Cardiac muscle cell (in vitro differentiated cells and primary cell): ENCODE measurements at regions not wholly inside any gene's neighbourhood (a gene's known extent, or its start where the extent isn't known, plus 50 kb on each side); places are given as distances from the start of the nearest gene placed in this dataset.

Source experiments
- DNase-seq, 2 donors: peaks; one replicate each; pipeline versions ENCODE4 v3.0.0 to v3.0.0-alpha.2; 2010 to 2017; ENCODE audit warnings: low read depth in 1 of 2, low spot score in 1 of 2
- H3K27ac ChIP-seq: fragments of 200-600 bp; sonication (generic); 2 replicates; pipeline ENCODE4 v1.5.1; 2016
- H3K27me3 ChIP-seq: fragments of 200-600 bp; sonication (generic); 2 replicates; pipeline ENCODE4 v1.6.0; 2016; ENCODE audit warnings: control low read depth
- H3K36me3 ChIP-seq: fragments of 200-600 bp; sonication (generic); 2 replicates; pipeline ENCODE4 v1.5.1; 2016; ENCODE audit warnings: control low read depth
- H3K4me1 ChIP-seq: fragments of 200-600 bp; sonication (generic); 2 replicates; pipeline ENCODE4 v1.8.1; 2017; ENCODE audit warnings: low read depth, mild to moderate bottlenecking, mixed run types
- H3K4me3 ChIP-seq: fragments of 200-600 bp; sonication (generic); 2 replicates; pipeline ENCODE4 v1.5.1; 2016; ENCODE audit warnings: mild to moderate bottlenecking
- H3K9me3 ChIP-seq: fragments of 200-600 bp; sonication (generic); 2 replicates; pipeline ENCODE4 v1.5.1; 2017; ENCODE audit warnings: low read depth, mild to moderate bottlenecking, control low read depth
- TF ChIP-seq, protein P1 (sequence below): IDR thresholded peaks from 2 replicates; pipeline ENCODE4 v1.5.1; 2012; ENCODE audit warnings: low read depth, mild to moderate bottlenecking, low read length

DNA sequence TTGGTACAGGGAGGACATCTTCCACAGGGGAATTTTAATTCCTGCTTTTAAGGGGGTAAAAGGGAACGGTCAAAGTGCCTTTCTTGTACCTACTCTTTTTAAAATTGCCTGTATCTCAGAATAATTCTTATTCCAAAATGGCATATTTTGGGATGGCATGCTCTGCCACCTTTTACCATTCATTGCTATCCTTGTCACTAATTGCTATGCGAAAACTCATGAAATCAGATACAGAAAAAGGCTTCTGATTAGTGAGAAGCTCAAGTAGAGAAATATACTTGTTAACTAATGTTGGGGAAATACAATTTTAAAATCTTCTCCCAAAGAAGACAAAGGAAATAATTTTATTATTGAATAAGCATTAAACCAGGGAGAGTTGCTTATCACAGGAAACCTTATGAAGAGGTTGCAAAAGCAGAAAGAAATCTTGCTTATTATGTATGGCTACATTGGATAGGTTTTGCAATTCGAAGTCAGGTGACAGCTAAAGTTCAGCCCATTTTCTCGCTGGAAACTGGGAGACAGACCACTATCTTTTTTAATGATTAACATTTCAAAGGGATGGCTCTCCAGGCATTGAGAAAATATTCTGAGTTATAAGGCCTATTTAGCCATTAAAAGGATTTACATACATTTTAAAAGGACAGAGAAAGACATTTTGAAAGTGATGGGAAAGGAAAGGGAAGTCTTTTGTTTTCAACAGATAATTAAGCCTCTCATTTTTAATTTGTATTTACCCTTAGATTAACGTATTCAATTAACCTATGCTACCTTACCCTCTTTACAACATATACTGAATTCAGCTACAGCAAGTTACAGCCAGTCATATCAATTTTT, 110.3 kb upstream of the PRSS16 start:
- TF ChIP-seq, protein P1, sequence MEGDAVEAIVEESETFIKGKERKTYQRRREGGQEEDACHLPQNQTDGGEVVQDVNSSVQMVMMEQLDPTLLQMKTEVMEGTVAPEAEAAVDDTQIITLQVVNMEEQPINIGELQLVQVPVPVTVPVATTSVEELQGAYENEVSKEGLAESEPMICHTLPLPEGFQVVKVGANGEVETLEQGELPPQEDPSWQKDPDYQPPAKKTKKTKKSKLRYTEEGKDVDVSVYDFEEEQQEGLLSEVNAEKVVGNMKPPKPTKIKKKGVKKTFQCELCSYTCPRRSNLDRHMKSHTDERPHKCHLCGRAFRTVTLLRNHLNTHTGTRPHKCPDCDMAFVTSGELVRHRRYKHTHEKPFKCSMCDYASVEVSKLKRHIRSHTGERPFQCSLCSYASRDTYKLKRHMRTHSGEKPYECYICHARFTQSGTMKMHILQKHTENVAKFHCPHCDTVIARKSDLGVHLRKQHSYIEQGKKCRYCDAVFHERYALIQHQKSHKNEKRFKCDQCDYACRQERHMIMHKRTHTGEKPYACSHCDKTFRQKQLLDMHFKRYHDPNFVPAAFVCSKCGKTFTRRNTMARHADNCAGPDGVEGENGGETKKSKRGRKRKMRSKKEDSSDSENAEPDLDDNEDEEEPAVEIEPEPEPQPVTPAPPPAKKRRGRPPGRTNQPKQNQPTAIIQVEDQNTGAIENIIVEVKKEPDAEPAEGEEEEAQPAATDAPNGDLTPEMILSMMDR = no peak
- no peak for DNase-seq
- no peaks in the 10 kb centered on the region for H3K9me3 ChIP-seq
- H3K4me3 ChIP-seq = no peak overlapping the region
- H3K4me1 ChIP-seq = peaks cover 24% of the 10 kb centered on the region
- no peak overlapping the region for H3K27ac ChIP-seq
- H3K27me3 ChIP-seq = no peaks in the 10 kb centered on the region
- no peaks in the 10 kb centered on the region for H3K36me3 ChIP-seq

DNA sequence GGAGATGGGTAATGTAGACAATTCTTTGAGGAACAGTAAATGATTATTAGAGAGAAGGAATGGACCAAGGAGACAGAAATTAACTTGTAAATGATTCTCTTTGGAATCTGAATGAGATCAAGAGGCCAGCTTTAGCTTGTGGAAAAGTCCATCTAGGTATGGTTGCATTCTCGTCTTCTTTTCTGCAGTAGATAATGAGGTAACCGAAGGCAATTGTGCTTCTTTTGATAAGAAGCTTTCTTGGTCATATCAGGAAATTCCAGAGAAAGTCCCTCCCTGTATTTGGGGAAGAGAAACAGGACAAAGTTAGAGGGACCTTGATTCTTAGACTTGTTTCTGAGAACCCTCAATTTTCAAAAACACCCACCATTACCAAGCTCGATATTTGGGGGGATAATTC, 109.1 kb upstream of the PRSS16 start:
- Histone ChIP-seq H3K27me3 (no peaks in the 10 kb centered on the region), H3K4me1 (peaks cover 24% of the 10 kb centered on the region), H3K27ac (peak overlapping the region; percentile 74), H3K9me3 (no peaks in the 10 kb centered on the region), H3K36me3 (no peaks in the 10 kb centered on the region), H3K4me3 (no peak overlapping the region)
- TF ChIP-seq, protein P1 = no peak
- no peak for DNase-seq

DNA sequence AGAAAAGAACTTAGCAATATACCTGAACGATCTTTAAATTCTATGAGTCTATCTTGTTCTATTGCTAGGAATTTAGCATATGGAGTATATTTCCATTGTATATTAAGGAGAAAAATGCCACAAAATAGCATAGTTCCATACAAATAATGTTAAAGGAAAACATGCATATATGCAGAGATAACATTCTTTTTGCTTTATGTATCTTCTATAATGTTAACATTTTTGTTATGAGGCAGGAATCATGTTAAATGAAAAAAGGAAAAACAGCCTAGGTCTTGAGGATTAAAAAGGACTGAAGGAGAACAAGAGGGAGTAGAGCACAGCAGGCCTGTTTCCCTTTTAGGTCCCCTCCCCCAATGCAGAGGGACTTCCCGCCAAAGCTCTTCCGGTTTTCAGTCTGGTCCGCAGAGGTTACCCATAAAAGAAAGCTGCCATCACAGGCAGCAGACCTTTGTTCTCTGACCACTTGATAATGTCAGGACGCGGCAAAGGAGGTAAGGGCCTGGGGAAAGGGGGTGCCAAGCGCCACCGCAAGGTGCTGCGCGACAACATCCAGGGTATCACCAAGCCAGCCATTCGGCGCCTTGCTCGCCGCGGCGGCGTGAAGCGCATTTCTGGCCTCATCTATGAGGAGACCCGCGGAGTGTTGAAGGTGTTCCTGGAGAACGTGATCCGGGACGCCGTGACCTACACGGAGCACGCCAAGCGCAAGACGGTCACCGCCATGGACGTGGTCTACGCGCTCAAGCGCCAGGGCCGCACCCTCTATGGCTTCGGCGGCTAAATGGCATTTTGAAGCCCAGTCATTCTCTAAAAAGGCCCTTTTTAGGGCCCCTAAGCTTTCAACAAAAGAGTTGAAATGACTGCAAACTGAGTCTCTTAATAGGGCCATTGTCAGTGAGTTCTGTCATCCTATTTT, 108.4 kb upstream of the PRSS16 start:
- Histone ChIP-seq H3K9me3 (no peaks in the 10 kb centered on the region), H3K27me3 (no peaks in the 10 kb centered on the region), H3K27ac (peak overlapping the region; percentile 74), H3K36me3 (no peaks in the 10 kb centered on the region), H3K4me3 (peak overlapping the region; percentile 33), H3K4me1 (peaks cover 21% of the 10 kb centered on the region)
- peak; percentile 63 to 64 for DNase-seq
- TF ChIP-seq, protein P1 = no peak

DNA sequence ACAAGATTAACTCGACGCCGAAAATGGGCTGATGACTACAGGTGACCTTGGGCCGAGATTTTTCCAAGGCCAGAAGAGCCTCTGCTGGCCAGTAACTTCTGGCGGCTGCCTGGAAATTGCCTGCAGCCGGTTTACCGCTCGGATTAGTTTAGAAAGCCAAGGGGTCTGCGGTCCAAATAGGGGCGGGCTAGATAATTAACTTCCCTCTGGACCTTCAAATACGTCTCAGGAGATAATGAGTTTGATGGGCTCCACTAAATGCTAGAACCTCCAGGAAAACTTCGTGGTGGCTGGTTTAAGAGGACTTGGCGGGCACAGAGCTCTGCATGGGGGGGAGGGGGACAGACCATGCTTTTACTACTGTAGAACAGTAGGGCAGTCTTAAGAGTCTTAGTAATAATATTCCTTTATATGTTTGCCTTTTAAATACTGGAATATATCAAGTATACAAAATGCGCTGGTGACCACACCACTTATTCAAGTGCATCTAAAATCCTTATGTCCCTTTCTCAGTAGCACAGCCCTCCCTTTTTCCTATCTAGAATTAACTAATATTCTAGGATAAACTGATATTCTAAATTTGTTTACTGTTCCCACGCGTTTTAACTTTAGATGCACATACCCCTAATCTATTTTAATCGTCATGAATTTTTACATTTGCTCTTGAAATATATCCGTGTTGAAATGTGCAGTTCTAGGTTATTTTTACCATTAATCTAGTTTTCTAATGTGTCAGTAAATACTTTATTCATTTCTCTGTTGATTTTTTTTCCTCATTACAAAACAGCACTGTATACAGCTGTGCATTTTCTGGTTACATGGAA, 107.5 kb upstream of the PRSS16 start:
- peak; percentile 27 to 30 for DNase-seq
- TF ChIP-seq, protein P1 = no peak
- no peaks in the 10 kb centered on the region for H3K36me3 ChIP-seq
- H3K9me3 ChIP-seq = no peaks in the 10 kb centered on the region
- H3K4me1 ChIP-seq = peaks cover 24% of the 10 kb centered on the region
- H3K27me3 ChIP-seq = no peaks in the 10 kb centered on the region
- peak overlapping the region; percentile 74 for H3K27ac ChIP-seq
- H3K4me3 ChIP-seq = peak overlapping the region; percentile 33

DNA sequence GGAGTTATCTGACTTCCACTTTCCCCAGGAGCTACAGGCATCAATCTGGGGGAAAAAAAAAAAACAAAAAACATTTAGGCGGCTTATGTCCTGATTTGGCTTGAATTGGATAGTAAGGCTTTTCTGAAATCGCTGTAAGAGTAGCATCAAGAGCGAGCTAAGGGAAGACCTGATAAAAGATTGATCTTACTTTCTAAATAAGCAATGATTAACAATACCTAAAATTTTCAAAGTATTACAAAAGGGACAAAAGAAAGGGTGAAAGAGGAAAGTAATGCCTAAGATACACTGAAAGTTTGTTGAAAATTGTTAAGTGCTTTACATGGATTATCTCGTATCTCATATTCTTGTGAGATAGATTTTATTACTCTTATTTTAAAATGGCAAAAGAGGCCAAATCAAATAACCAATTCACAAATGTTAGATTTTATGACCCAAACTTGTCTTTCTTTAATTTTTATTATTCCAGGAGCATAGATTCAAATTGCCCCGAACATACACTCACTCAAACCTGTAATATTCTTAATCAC, 106.4 kb upstream of the PRSS16 start:
- H3K36me3 ChIP-seq = no peaks in the 10 kb centered on the region
- H3K9me3 ChIP-seq = no peaks in the 10 kb centered on the region
- no peak for DNase-seq
- H3K27me3 ChIP-seq = no peaks in the 10 kb centered on the region
- H3K4me3 ChIP-seq = no peak overlapping the region
- no peak overlapping the region for H3K27ac ChIP-seq
- H3K4me1 ChIP-seq = peaks cover 24% of the 10 kb centered on the region
- TF ChIP-seq, protein P1 = no peak
